Activated CD4-positive, alpha-beta T cell treated with anti-CD3 and anti-CD28 coated beads for 1 hour (primary cell): ENCODE measurements at regions not wholly inside any gene's neighbourhood (a gene's known extent, or its start where the extent isn't known, plus 50 kb on each side); places are given as distances from the start of the nearest gene placed in this dataset.
"Not testable (repeated sequence)": the region's sequence is repeated elsewhere in the genome, so short reads cannot be mapped to it uniquely, and the experiment has no call there.

Source experiments
- DNase-seq: peaks from one replicate; pipeline ENCODE4 v3.0.0-alpha.2; 2020

GRCh38 chr1:91148641-91149069 is 126.8 kb upstream of the ZNF644 start:
- DNase-seq: no peak

GRCh38 chr1:91141858-91142257 is 120.0 kb upstream of the ZNF644 start:
- DNase-seq: no peak

- DNase-seq: no peak
These were observed 117.1 kb upstream of the ZNF644 start for GRCh38 chr1:91138959-91139358.

- no peak for DNase-seq
These were observed 115.5 kb upstream of the ZNF644 start for GRCh38 chr1:91137173-91137852.

- DNase-seq: no peak
These were observed 114.0 kb upstream of the ZNF644 start for GRCh38 chr1:91135799-91136198.

- DNase-seq: no peak
These were observed 111.4 kb upstream of the ZNF644 start for GRCh38 chr1:91133248-91133647.

GRCh38 chr1:91130256-91130985 is 108.6 kb upstream of the ZNF644 start:
- DNase-seq: no peak

GRCh38 chr1:91129458-91129857 is 107.6 kb upstream of the ZNF644 start:
- DNase-seq: no peak

- DNase-seq: no peak
These were observed 107.2 kb upstream of the ZNF644 start for GRCh38 chr1:91129017-91129416.

GRCh38 chr1:91124989-91125417 is 103.2 kb upstream of the ZNF644 start:
- DNase-seq: no peak

GRCh38 chr1:91124290-91124985 is 102.6 kb upstream of the ZNF644 start:
- no peak for DNase-seq

- DNase-seq: no peak
These were observed 101.9 kb upstream of the ZNF644 start for GRCh38 chr1:91123773-91124172.

- no peak for DNase-seq
These were observed 101.5 kb upstream of the ZNF644 start for GRCh38 chr1:91123319-91123718.

GRCh38 chr1:91122106-91122717 is 100.4 kb upstream of the ZNF644 start:
- DNase-seq: no peak

GRCh38 chr1:91121366-91121765 is 99.5 kb upstream of the ZNF644 start:
- DNase-seq: no peak

- no peak for DNase-seq
These were observed 99.1 kb upstream of the ZNF644 start for GRCh38 chr1:91120936-91121335.

GRCh38 chr1:91120421-91120820 is 98.6 kb upstream of the ZNF644 start:
- no peak for DNase-seq

GRCh38 chr1:91104712-91105111 is 82.9 kb upstream of the ZNF644 start:
- no peak for DNase-seq

GRCh38 chr1:91101328-91101727 is 79.5 kb upstream of the ZNF644 start:
- no peak for DNase-seq

- DNase-seq: no peak
These were observed 78.1 kb upstream of the ZNF644 start for GRCh38 chr1:91099746-91100621.

- DNase-seq: no peak
These were observed 76.6 kb upstream of the ZNF644 start for GRCh38 chr1:91098299-91098906.

GRCh38 chr1:91095321-91095720 is 73.5 kb upstream of the ZNF644 start:
- not testable (repeated sequence) for DNase-seq
